ENCODE measurements at regions not wholly inside any gene's neighbourhood (a gene's known extent, or its start where the extent isn't known, plus 50 kb on each side); places are given as distances from the start of the nearest gene placed in this dataset.
"Not testable (repeated sequence)": the region's sequence is repeated elsewhere in the genome, so short reads cannot be mapped to it uniquely, and the experiment has no call there.

- no peak for TF ChIP-seq EZH2 (IDR thresholded peaks at IDR 0.05; ENCODE audit: low read length, missing control alignments)
- TF ChIP-seq, protein P1, sequence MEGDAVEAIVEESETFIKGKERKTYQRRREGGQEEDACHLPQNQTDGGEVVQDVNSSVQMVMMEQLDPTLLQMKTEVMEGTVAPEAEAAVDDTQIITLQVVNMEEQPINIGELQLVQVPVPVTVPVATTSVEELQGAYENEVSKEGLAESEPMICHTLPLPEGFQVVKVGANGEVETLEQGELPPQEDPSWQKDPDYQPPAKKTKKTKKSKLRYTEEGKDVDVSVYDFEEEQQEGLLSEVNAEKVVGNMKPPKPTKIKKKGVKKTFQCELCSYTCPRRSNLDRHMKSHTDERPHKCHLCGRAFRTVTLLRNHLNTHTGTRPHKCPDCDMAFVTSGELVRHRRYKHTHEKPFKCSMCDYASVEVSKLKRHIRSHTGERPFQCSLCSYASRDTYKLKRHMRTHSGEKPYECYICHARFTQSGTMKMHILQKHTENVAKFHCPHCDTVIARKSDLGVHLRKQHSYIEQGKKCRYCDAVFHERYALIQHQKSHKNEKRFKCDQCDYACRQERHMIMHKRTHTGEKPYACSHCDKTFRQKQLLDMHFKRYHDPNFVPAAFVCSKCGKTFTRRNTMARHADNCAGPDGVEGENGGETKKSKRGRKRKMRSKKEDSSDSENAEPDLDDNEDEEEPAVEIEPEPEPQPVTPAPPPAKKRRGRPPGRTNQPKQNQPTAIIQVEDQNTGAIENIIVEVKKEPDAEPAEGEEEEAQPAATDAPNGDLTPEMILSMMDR (conservative IDR thresholded peaks at IDR 0.05 in 1 of 2, IDR thresholded peaks at IDR 0.05 in 1 of 2; ENCODE audit: low read depth in 1 of 2, low read length in 2 of 2), result no peak
- DNase-seq (ENCODE audit: low read depth in 2 of 2), result peak in 1 of 2 donors; percentile 6
Measured at GRCh38 chr5:60436518-60436917, 263.4 kb downstream of the DEPDC1B start.

GRCh38 chr5:60435808-60436207, 264.2 kb downstream of the DEPDC1B start:
- Histone ChIP-seq H3K79me2 (ENCODE audit: control insufficient read depth, insufficient read depth, low read length) (no peaks in the 10 kb centered on the region), H4K20me1 (ENCODE audit: control insufficient read depth, extremely low read depth, insufficient read depth, low read length) (no peaks in the 10 kb centered on the region), H3K9ac (ENCODE audit: insufficient read depth, low read length) (no peak overlapping the region), H3K27ac (ENCODE audit: insufficient read depth, low read length) (no peak overlapping the region), H3K36me3 (ENCODE audit: control insufficient read depth, insufficient read depth, low read length) (no peaks in the 10 kb centered on the region), H3K4me3 (replicated peaks in 1 of 4; ENCODE audit: control extremely low read depth in 1 of 4, insufficient read depth in 1 of 4, low read depth in 3 of 4, low read length in 4 of 4) (no peak overlapping the region), H2AFZ (ENCODE audit: low read length) (no peak overlapping the region), H3K9me3 (ENCODE audit: control insufficient read depth, insufficient read depth, low read depth, low read length) (no peaks in the 10 kb centered on the region), H3K4me2 (ENCODE audit: extremely low read depth, insufficient read depth, low read length) (no peak overlapping the region), H3K27me3 (ENCODE audit: control insufficient read depth, insufficient read depth, low read length) (no peaks in the 10 kb centered on the region), H3K4me1 (ENCODE audit: control insufficient read depth, extremely low read depth, insufficient read depth, low read length) (no peaks in the 10 kb centered on the region)
- TF ChIP-seq EZH2 (IDR thresholded peaks at IDR 0.05; ENCODE audit: low read length, missing control alignments), result no peak
- TF ChIP-seq, protein P1 (conservative IDR thresholded peaks at IDR 0.05 in 1 of 2, IDR thresholded peaks at IDR 0.05 in 1 of 2; ENCODE audit: low read depth in 1 of 2, low read length in 2 of 2), result no peak
- no peak for DNase-seq (ENCODE audit: low read depth in 2 of 2)

More at GRCh38 chr5:60436518-60436917, 263.4 kb downstream of the DEPDC1B start:
- H3K27ac ChIP-seq (ENCODE audit: insufficient read depth, low read length), result no peak overlapping the region
- no peak overlapping the region for H3K4me3 ChIP-seq (replicated peaks in 1 of 4; ENCODE audit: control extremely low read depth in 1 of 4, insufficient read depth in 1 of 4, low read depth in 3 of 4, low read length in 4 of 4)
- H4K20me1 ChIP-seq (ENCODE audit: control insufficient read depth, extremely low read depth, insufficient read depth, low read length), result no peaks in the 10 kb centered on the region
- no peak overlapping the region for H2AFZ ChIP-seq (ENCODE audit: low read length)
- no peaks in the 10 kb centered on the region for H3K36me3 ChIP-seq (ENCODE audit: control insufficient read depth, insufficient read depth, low read length)
- no peak overlapping the region for H3K9ac ChIP-seq (ENCODE audit: insufficient read depth, low read length)
- no peaks in the 10 kb centered on the region for H3K79me2 ChIP-seq (ENCODE audit: control insufficient read depth, insufficient read depth, low read length)
- H3K9me3 ChIP-seq (ENCODE audit: control insufficient read depth, insufficient read depth, low read depth, low read length), result no peaks in the 10 kb centered on the region
- no peaks in the 10 kb centered on the region for H3K27me3 ChIP-seq (ENCODE audit: control insufficient read depth, insufficient read depth, low read length)
- H3K4me1 ChIP-seq (ENCODE audit: control insufficient read depth, extremely low read depth, insufficient read depth, low read length), result no peaks in the 10 kb centered on the region
- no peak overlapping the region for H3K4me2 ChIP-seq (ENCODE audit: extremely low read depth, insufficient read depth, low read length)

DNA sequence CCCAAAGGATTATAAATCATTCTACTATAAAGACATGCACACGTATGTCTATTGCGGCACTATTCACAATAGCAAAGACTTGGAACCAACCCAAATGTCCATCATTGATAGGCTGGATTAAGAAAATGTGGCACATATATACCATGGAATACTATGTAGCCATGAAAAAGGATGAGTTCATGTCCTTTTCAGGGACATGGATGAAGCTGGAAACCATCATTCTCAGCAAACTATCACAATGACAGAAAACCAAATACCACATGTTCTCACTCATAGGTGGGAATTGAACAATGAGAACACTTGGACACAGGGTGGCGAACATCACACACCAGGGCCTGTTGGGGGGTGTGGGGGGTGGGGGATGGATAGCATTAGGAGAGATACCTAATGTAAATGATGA, 273.8 kb downstream of the DEPDC1B start:
- H3K4me2 ChIP-seq (ENCODE audit: extremely low read depth, insufficient read depth, low read length); H3K36me3 ChIP-seq (ENCODE audit: control insufficient read depth, insufficient read depth, low read length); H4K20me1 ChIP-seq (ENCODE audit: control insufficient read depth, extremely low read depth, insufficient read depth, low read length); H3K4me1 ChIP-seq (ENCODE audit: control insufficient read depth, extremely low read depth, insufficient read depth, low read length); H3K27ac ChIP-seq (ENCODE audit: insufficient read depth, low read length); H3K79me2 ChIP-seq (ENCODE audit: control insufficient read depth, insufficient read depth, low read length); H2AFZ ChIP-seq (ENCODE audit: low read length); DNase-seq (ENCODE audit: low read depth in 2 of 2); H3K4me3 ChIP-seq (replicated peaks in 1 of 4; ENCODE audit: control extremely low read depth in 1 of 4, insufficient read depth in 1 of 4, low read depth in 3 of 4, low read length in 4 of 4); H3K27me3 ChIP-seq (ENCODE audit: control insufficient read depth, insufficient read depth, low read length); H3K9me3 ChIP-seq (ENCODE audit: control insufficient read depth, insufficient read depth, low read depth, low read length); H3K9ac ChIP-seq (ENCODE audit: insufficient read depth, low read length): not testable (repeated sequence)

DNA sequence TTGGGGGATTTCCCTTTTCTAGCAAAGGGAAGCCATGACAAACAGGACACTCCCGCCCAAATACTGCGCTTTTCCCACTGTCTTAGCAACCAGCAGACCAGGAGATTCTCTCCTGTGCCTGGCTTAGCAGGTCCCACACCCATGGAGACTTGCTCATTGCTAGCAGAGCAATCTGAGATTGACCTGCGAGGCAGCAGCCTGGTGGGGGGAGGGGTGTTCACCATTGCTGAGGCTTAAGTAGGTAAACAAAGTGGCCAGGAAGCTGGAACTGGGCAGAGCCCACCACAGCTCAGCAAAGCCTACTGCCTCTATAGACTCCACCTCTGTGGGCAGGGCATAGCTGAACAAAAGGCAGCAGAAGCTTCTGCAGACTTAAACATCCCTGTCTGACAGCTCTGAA, 279.2 kb downstream of the DEPDC1B start:
- not testable (repeated sequence) for H3K4me1 ChIP-seq (ENCODE audit: control insufficient read depth, extremely low read depth, insufficient read depth, low read length); H2AFZ ChIP-seq (ENCODE audit: low read length); H3K9me3 ChIP-seq (ENCODE audit: control insufficient read depth, insufficient read depth, low read depth, low read length); H3K36me3 ChIP-seq (ENCODE audit: control insufficient read depth, insufficient read depth, low read length); H3K4me3 ChIP-seq (replicated peaks in 1 of 4; ENCODE audit: control extremely low read depth in 1 of 4, insufficient read depth in 1 of 4, low read depth in 3 of 4, low read length in 4 of 4); DNase-seq (ENCODE audit: low read depth in 2 of 2); H3K27me3 ChIP-seq (ENCODE audit: control insufficient read depth, insufficient read depth, low read length); H3K9ac ChIP-seq (ENCODE audit: insufficient read depth, low read length); H3K79me2 ChIP-seq (ENCODE audit: control insufficient read depth, insufficient read depth, low read length); H3K4me2 ChIP-seq (ENCODE audit: extremely low read depth, insufficient read depth, low read length); H4K20me1 ChIP-seq (ENCODE audit: control insufficient read depth, extremely low read depth, insufficient read depth, low read length); H3K27ac ChIP-seq (ENCODE audit: insufficient read depth, low read length)
